Keratinocyte (primary cell): ENCODE measurements at regions not wholly inside any gene's neighbourhood (a gene's known extent, or its start where the extent isn't known, plus 50 kb on each side); places are given as distances from the start of the nearest gene placed in this dataset.

Experiments
- EZH2 ChIP-seq: IDR thresholded peaks from one replicate; pipeline ENCODE4 v1.6.1; 2012; ENCODE audit warnings: inconsistent platforms, mild to moderate bottlenecking, low read length, moderate library complexity
- TF ChIP-seq, protein P1 (sequence below), 3 experiments: IDR thresholded peaks in 1 of 3; conservative IDR thresholded peaks in 1 of 3; optimal IDR thresholded peaks in 1 of 3; 2 replicates in 2 of 3; 3 replicates in 1 of 3; pipeline versions ENCODE3 to v1.5.1; 2011; ENCODE audit warnings: low read length in 3 of 3, mild to moderate bottlenecking in 3 of 3, moderate library complexity in 2 of 3, control low read depth in 1 of 3, inconsistent platforms in 1 of 3; ENCODE audit not compliant: insufficient read depth in 2 of 3; ENCODE audit errors: extremely low read depth in 1 of 3

DNA sequence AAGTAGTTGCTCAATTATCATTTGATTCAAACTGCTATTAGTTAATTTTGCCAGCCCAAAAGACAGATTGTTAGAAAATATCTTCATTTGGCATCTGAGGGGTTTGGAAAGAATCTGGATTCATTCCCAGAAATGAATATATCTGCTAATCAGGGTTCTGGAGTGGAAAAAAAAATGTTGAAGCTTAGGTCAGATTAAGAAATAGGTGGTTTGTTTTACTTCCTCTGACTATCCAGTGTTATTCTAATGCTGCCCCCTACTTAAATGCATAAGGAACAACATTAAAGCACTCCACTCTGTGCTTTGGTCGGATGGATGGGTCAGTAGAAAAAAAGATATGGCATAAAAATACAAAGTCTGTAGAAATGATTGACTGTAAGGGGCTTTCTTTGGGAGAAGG lies 89.0 kb downstream of the LUZP4 start:
- no peak for TF ChIP-seq EZH2
- TF ChIP-seq, protein P1, sequence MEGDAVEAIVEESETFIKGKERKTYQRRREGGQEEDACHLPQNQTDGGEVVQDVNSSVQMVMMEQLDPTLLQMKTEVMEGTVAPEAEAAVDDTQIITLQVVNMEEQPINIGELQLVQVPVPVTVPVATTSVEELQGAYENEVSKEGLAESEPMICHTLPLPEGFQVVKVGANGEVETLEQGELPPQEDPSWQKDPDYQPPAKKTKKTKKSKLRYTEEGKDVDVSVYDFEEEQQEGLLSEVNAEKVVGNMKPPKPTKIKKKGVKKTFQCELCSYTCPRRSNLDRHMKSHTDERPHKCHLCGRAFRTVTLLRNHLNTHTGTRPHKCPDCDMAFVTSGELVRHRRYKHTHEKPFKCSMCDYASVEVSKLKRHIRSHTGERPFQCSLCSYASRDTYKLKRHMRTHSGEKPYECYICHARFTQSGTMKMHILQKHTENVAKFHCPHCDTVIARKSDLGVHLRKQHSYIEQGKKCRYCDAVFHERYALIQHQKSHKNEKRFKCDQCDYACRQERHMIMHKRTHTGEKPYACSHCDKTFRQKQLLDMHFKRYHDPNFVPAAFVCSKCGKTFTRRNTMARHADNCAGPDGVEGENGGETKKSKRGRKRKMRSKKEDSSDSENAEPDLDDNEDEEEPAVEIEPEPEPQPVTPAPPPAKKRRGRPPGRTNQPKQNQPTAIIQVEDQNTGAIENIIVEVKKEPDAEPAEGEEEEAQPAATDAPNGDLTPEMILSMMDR (optimal IDR thresholded peaks at IDR 0.05 in 1 of 3, IDR thresholded peaks at IDR 0.05 in 1 of 3, conservative IDR thresholded peaks at IDR 0.05 in 1 of 3; ENCODE audit: extremely low read depth in 1 of 3, insufficient read depth in 2 of 3, low read length in 3 of 3) = no peak
